Suprapubic skin (tissue), 4 donors: ENCODE measurements at regions not wholly inside any gene's neighbourhood (a gene's known extent, or its start where the extent isn't known, plus 50 kb on each side); places are given as distances from the start of the nearest gene placed in this dataset.

ENCODE experiments used
- EP300 ChIP-seq: sonication (generic); formaldehyde crosslinking; IDR thresholded peaks from one replicate; pipeline ENCODE4 v1.6.1; 2017; ENCODE audit warnings: antibody characterized with exemption
- POLR2A ChIP-seq, 2 donors: fragments of 450-650 bp; IDR thresholded peaks; one replicate each; pipeline ENCODE4 v1.6.1; 2017; ENCODE audit warnings: antibody characterized with exemption in 2 of 2, mild to moderate bottlenecking in 2 of 2, moderate library complexity in 2 of 2
- POLR2AphosphoS5 ChIP-seq, 3 donors: sonication (generic); formaldehyde crosslinking; IDR thresholded peaks; one replicate each; pipeline ENCODE4 v1.6.1; 2017; ENCODE audit warnings: antibody characterized with exemption in 3 of 3

DNA sequence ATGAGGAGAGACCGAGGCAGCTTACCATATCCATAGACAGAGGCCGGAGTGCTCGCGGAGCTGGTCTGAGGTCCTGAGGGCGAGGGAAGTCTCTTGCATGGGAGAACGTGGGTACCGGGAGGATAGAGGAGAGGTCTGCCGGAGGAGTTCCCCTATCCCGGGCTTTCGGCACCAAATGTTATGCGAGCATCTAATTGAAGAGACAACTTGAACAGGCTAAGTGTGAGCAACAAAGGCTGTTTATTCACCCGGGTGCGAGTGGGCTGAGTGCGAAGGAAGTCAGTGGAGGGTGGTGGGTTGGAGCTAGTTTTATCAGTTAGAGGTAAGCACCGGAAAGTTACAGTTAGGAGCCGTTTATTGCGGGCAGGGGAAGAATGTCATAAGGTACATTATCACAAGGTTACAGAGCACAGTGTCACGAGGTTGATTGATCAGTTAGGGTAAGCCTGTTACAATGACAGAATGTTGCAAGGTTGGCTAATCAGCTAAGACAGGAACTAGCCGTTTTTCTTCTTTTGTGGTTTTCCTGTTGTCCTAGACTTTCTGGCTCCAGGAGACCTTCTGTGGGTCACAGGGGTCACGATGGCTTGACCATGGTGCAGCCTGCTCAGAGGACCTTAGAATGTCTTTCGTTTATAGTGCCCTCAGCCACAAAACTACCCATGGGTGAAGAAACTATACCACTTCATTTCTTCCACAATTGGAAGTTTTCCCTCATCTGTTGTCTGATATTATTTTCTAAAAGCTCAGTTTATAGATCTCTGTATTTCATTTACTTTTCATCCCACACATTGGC, 746.0 kb upstream of the ADGRB3 start:
- TF ChIP-seq POLR2A (IDR thresholded peaks at IDR 0.05) (no peak), POLR2AphosphoS5 (IDR thresholded peaks at IDR 0.05) (no peak), EP300 (no peak)
